NB4 (cell line): ENCODE measurements at regions not wholly inside any gene's neighbourhood (a gene's known extent, or its start where the extent isn't known, plus 50 kb on each side); places are given as distances from the start of the nearest gene placed in this dataset.

Experiments used
- DNase-seq: peaks from one replicate; pipeline ENCODE4 v3.0.0; 2010; ENCODE audit warnings: low read depth
- H3K4me3 ChIP-seq: one replicate; pipeline ENCODE4 v1.5.1; 2011; ENCODE audit warnings: mild to moderate bottlenecking, low read depth, low read length, moderate library complexity
- MYC ChIP-seq: IDR thresholded peaks from 2 replicates; pipeline ENCODE4 v1.6.1; 2011; ENCODE audit warnings: low read depth, low read length
- POLR2A ChIP-seq: IDR thresholded peaks from 2 replicates; pipeline ENCODE4 v1.6.1; 2011; ENCODE audit warnings: mild to moderate bottlenecking; ENCODE audit not compliant: insufficient read length; ENCODE audit errors: extremely low read depth
- TF ChIP-seq, protein P1 (sequence below): IDR thresholded peaks from 2 replicates; pipeline ENCODE4 v1.6.1; 2011; ENCODE audit warnings: low read depth, low read length
- TF ChIP-seq, protein P2 (sequence below): IDR thresholded peaks from one replicate; pipeline ENCODE4 v1.5.1; 2012; ENCODE audit warnings: low read depth, low read length

DNA sequence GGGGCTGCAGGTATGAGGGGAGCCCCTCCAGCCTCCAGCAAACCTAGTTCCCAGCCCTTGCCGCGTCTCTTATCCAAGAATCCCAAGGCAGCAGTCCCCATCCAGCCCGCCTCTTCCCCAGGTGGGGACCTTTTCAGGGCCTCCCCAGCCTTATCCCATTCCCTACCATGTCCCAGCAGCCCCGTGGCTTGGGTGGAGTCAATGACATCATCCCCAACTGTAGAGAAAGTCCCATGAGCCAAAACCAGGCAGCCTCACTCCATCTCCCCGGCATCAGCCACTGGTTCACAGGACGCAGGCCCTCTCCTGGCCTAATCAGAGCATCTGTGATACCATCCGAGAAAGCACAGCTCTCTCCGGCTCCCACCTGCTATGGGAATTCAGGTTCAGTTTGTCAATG, 131.0 kb downstream of the NCOR2 start:
- TF ChIP-seq POLR2A: no peak
- TF ChIP-seq MYC: no peak
- TF ChIP-seq, protein P1, sequence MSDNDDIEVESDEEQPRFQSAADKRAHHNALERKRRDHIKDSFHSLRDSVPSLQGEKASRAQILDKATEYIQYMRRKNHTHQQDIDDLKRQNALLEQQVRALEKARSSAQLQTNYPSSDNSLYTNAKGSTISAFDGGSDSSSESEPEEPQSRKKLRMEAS: no peak
- TF ChIP-seq, protein P2, sequence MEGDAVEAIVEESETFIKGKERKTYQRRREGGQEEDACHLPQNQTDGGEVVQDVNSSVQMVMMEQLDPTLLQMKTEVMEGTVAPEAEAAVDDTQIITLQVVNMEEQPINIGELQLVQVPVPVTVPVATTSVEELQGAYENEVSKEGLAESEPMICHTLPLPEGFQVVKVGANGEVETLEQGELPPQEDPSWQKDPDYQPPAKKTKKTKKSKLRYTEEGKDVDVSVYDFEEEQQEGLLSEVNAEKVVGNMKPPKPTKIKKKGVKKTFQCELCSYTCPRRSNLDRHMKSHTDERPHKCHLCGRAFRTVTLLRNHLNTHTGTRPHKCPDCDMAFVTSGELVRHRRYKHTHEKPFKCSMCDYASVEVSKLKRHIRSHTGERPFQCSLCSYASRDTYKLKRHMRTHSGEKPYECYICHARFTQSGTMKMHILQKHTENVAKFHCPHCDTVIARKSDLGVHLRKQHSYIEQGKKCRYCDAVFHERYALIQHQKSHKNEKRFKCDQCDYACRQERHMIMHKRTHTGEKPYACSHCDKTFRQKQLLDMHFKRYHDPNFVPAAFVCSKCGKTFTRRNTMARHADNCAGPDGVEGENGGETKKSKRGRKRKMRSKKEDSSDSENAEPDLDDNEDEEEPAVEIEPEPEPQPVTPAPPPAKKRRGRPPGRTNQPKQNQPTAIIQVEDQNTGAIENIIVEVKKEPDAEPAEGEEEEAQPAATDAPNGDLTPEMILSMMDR: no peak
- no peak overlapping the region for H3K4me3 ChIP-seq
- no peak for DNase-seq

DNA sequence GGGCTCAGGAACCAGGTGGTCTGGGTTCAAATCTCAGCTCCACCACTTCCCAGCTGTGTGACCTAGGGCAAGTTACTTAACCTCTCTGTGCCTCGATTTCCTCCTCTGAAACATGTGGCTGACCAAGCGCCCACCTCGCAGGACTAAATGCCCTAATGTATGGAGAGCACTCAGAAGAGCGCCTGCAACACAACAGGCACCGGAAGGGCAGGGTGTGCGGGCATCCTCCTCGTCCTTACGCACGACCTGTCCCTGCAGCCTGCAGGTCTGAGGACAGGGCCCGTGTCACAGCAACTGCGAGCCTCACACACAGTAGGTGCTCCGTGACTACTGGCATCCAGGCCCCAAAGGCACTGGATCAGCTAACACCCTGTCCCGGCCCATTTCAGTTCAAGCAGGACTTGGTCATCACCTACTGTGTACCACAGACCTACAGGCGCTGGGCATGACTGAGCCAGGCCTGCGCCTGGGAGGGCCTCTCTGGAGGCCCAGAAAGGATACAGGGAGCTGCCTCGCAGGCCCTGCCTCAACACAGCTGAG, 131.5 kb downstream of the NCOR2 start:
- no peak for TF ChIP-seq POLR2A
- TF ChIP-seq, protein P2: no peak
- no peak for TF ChIP-seq MYC
- TF ChIP-seq, protein P1: no peak
- DNase-seq: no peak
- no peak overlapping the region for H3K4me3 ChIP-seq

DNA sequence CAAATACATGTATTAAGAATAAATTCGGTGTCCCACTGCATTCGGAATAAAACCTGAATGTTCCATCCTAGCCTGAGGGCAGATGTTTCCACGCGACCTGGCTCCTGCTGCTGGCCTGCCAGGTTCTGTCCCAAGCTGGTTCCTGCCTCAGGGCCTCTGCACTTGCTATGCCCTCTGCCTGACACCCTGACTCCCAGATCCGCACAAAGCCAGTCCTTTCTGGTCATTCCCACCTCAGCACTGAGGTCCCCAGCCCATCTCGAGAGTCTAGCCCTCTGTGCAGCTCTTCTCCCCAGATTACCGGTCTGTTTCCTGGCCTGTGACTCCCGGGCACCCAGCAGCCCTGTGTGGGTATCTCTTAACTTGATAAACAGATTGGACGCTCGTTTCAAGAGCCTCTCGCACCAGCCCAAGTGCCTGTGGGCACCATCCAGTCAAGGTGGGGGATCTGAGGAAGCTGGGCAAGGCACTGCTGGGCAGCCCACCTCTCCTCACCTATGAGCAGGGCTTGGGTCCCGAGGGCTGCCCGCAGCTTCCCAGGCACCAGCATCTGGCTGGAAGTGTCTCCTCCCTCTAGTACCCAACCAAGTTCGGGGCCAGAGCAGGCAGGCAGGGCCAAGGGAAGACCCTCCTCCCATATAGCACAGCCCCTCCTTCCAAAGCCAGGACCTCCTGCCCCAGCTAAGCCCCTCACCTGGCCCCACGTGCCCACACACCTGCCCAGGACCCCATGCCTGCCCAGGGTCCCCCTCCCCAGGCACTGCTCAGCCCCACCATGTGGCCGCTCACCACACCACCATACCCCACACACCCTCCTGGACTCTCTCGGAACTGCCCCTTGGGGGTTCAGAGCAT, 132.2 kb downstream of the NCOR2 start:
- TF ChIP-seq, protein P1: no peak
- TF ChIP-seq POLR2A (no peak), MYC (no peak)
- TF ChIP-seq, protein P2: no peak
- no peak for DNase-seq
- no peak overlapping the region for H3K4me3 ChIP-seq

DNA sequence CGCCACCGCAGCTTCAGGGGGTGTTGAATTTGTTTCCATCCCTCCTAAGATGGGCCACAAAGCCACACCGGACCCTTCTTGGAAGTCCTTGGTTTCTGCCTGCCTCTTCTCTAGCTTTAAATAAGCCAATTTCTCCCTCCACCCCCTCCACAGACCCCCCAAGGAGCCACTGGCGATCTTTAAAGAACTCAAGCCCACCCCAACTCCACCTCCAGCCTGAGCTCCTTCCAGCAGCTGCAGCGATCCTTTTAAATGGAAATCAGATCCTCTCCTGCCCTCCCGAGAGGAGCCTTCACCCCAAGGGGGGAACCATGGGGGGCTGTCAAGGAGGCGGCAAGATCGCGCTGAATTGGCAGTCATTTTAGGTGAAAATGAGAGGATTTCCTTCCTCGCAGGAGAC, 133.1 kb downstream of the NCOR2 start:
- DNase-seq: no peak
- TF ChIP-seq, protein P2: no peak
- no peak for TF ChIP-seq POLR2A
- TF ChIP-seq, protein P1: no peak
- no peak for TF ChIP-seq MYC

DNA sequence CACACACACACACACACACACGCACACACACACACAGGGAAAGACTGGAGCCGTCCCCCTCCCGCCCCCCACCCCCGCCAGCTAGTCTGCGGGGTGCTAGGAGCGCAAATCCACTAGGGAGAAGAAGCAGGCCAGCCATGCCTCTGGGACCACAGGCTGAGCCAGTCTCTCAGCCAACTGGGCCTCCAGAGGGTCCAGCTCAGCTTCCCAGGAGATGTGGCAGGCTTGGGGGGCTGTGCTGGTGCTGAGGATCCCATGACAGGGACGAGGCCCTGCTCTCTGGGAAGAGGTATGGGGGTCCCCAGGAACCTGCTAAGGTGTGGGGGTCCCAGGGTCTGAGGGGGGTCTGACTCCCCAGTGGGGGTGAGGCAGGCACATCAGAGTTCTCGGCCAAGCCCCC, 133.5 kb downstream of the NCOR2 start:
- TF ChIP-seq, protein P1: no peak
- no peak for TF ChIP-seq MYC
- TF ChIP-seq, protein P2: no peak
- TF ChIP-seq POLR2A: no peak
- DNase-seq: no peak
- no peak overlapping the region for H3K4me3 ChIP-seq

More for the DNA sequence above, 133.1 kb downstream of the NCOR2 start:
- H3K4me3 ChIP-seq: no peak overlapping the region
